Transverse colon (tissue), 4 donors: ENCODE measurements at regions not wholly inside any gene's neighbourhood (a gene's known extent, or its start where the extent isn't known, plus 50 kb on each side); places are given as distances from the start of the nearest gene placed in this dataset.

Source experiments
- CTCF ChIP-seq, 5 experiments: fragments of 200-600 bp in 3 of 5; fragments of 450-650 bp in 2 of 5; sonication (generic) in 3 of 5; IDR thresholded peaks; 1 replicate in 2 of 5; 2 replicates in 3 of 5; pipeline ENCODE4 v1.5.1; 2016 to 2017; ENCODE audit warnings: antibody characterized with exemption in 5 of 5, inconsistent platforms in 3 of 5, mild to moderate bottlenecking in 2 of 5, moderate library complexity in 1 of 5
- POLR2A ChIP-seq: fragments of 450-650 bp; IDR thresholded peaks from one replicate; pipeline ENCODE4 v1.6.1; 2016; ENCODE audit warnings: antibody characterized with exemption, mild to moderate bottlenecking, moderate library complexity
- POLR2AphosphoS5 ChIP-seq, 3 donors: sonication (generic); formaldehyde crosslinking; IDR thresholded peaks; one replicate each; pipeline ENCODE4 v1.6.1; 2016; ENCODE audit warnings: antibody characterized with exemption in 3 of 3

- no peak for TF ChIP-seq CTCF (IDR thresholded peaks at IDR 0.05)
- no peak for TF ChIP-seq POLR2A
- TF ChIP-seq POLR2AphosphoS5 (IDR thresholded peaks at IDR 0.05) = no peak
Observed at GRCh38 chr19:28201462-28201943, 1011.4 kb downstream of the UQCRFS1 start.
